Nephron (organoid): ENCODE measurements at regions not wholly inside any gene's neighbourhood (a gene's known extent, or its start where the extent isn't known, plus 50 kb on each side); places are given as distances from the start of the nearest gene placed in this dataset.

Source experiments
- H3K27ac Mint-ChIP-seq, 3 experiments: 2 replicates each; pipeline ENCODE4 v1.8.0; 2020; ENCODE audit warnings: mixed read lengths in 3 of 3, mild to moderate bottlenecking in 2 of 3, moderate library complexity in 1 of 3
- H3K27me3 Mint-ChIP-seq: 2 replicates; pipeline ENCODE4 v1.8.0; 2021; ENCODE audit warnings: low read depth, mild to moderate bottlenecking, moderate library complexity, mixed read lengths
- H3K36me3 Mint-ChIP-seq: 2 replicates; pipeline ENCODE4 v1.8.0; 2020; ENCODE audit warnings: low read depth, mixed read lengths
- H3K4me1 Mint-ChIP-seq: 2 replicates; pipeline ENCODE4 v1.8.0; 2020; ENCODE audit warnings: mixed read lengths
- H3K4me3 Mint-ChIP-seq, 3 experiments: 2 replicates each; pipeline ENCODE4 v1.8.0; 2020; ENCODE audit warnings: mild to moderate bottlenecking in 3 of 3, mixed read lengths in 3 of 3, moderate library complexity in 2 of 3
- H3K9me3 Mint-ChIP-seq: 2 replicates; pipeline ENCODE4 v1.8.0; 2020; ENCODE audit warnings: mixed read lengths
- TF ChIP-seq, protein P1 (sequence below), 3 experiments: fragments of 200-600 bp; sonication (generic); IDR thresholded peaks; one replicate each; pipeline ENCODE4 v1.5.0; 2021; ENCODE audit warnings: antibody characterized with exemption in 3 of 3; ENCODE audit not compliant: unreplicated experiment in 3 of 3

DNA sequence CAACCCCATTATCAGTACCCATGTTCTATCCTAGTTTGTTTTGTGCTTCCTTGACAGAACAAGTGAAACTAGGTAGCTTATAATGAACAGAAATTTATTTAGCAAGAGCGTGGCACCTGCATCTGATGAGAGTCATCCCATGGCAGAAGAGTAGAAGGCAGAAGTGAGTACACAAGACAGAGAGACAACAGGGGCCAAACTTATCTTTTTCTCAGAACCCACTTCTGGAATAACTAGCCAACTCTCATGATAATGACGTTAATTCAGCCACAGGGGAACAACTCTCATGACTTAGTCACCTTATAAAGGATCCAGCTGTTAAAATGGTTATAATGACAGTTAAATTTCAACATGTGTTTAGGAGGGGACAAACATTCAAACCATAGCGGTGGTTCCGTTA is 644.9 kb downstream of the TECRL start:
- TF ChIP-seq, protein P1, sequence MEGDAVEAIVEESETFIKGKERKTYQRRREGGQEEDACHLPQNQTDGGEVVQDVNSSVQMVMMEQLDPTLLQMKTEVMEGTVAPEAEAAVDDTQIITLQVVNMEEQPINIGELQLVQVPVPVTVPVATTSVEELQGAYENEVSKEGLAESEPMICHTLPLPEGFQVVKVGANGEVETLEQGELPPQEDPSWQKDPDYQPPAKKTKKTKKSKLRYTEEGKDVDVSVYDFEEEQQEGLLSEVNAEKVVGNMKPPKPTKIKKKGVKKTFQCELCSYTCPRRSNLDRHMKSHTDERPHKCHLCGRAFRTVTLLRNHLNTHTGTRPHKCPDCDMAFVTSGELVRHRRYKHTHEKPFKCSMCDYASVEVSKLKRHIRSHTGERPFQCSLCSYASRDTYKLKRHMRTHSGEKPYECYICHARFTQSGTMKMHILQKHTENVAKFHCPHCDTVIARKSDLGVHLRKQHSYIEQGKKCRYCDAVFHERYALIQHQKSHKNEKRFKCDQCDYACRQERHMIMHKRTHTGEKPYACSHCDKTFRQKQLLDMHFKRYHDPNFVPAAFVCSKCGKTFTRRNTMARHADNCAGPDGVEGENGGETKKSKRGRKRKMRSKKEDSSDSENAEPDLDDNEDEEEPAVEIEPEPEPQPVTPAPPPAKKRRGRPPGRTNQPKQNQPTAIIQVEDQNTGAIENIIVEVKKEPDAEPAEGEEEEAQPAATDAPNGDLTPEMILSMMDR (IDR thresholded peaks at IDR 0.05; ENCODE audit: unreplicated experiment in 3 of 3), result no peak

GRCh38 chr4:63757929-63758328 is 651.3 kb downstream of the TECRL start:
- Mint-ChIP-seq H3K4me3 (no peak overlapping the region), H3K4me1 (no peaks in the 10 kb centered on the region), H3K27ac (no peak overlapping the region), H3K9me3 (no peaks in the 10 kb centered on the region), H3K36me3 (no peaks in the 10 kb centered on the region), H3K27me3 (no peaks in the 10 kb centered on the region)
- TF ChIP-seq, protein P1 (IDR thresholded peaks at IDR 0.05; ENCODE audit: unreplicated experiment in 3 of 3), result no peak

More for the DNA sequence above, 644.9 kb downstream of the TECRL start:
- Mint-ChIP-seq H3K27ac (no peak overlapping the region), H3K36me3 (no peaks in the 10 kb centered on the region), H3K27me3 (no peaks in the 10 kb centered on the region), H3K4me1 (no peaks in the 10 kb centered on the region), H3K9me3 (no peaks in the 10 kb centered on the region), H3K4me3 (no peak overlapping the region)

DNA sequence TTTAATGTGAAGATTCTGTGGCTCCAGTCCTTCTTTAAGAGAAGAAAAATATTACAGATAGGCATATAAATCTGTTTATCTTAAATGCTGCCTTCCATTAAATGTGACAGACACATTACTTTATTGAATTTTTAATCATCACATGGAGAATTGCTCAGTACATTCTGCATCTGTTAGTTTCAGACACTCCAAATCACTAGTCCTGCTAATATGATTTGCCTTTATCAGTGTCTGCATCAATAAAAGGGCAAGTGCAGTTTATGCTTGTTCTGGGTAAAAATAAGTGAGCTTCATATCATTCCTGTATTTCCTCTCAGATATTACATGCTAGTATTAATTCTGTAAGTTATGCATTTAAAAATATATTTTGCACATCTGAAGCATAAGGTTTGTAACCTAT is 666.4 kb downstream of the TECRL start:
- TF ChIP-seq, protein P1 (IDR thresholded peaks at IDR 0.05; ENCODE audit: unreplicated experiment in 3 of 3), result no peak
- Mint-ChIP-seq H3K4me3 (no peak overlapping the region), H3K4me1 (no peaks in the 10 kb centered on the region), H3K27ac (no peak overlapping the region), H3K36me3 (no peaks in the 10 kb centered on the region), H3K27me3 (no peaks in the 10 kb centered on the region), H3K9me3 (peaks cover 4% of the 10 kb centered on the region)

DNA sequence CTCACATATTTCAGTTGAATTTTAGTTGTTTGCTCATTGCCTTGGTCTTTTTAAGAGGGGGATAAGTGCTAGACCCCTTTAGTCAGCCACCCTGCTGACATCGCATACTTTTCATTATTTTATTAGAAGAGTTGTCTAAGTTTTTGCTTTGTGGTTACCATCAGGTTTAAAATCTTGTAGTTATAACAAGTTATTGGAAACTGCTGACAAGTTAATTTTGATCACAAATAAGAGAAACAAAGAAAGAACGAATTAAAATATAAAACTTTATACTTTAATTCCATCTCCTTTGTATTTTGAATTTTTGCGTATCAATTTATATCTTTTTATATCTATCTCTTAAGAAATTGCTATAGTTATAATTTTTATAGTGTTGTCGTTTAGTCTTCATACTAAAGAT is 679.7 kb downstream of the TECRL start:
- Mint-ChIP-seq H3K27ac (no peak overlapping the region), H3K9me3 (no peaks in the 10 kb centered on the region), H3K4me3 (no peak overlapping the region), H3K4me1 (peaks cover 13% of the 10 kb centered on the region), H3K27me3 (no peaks in the 10 kb centered on the region), H3K36me3 (no peaks in the 10 kb centered on the region)
- TF ChIP-seq, protein P1 (IDR thresholded peaks at IDR 0.05; ENCODE audit: unreplicated experiment in 3 of 3), result no peak

- Mint-ChIP-seq H3K4me1 (peaks cover 13% of the 10 kb centered on the region), H3K27me3 (no peaks in the 10 kb centered on the region), H3K36me3 (no peaks in the 10 kb centered on the region), H3K4me3 (no peak overlapping the region), H3K9me3 (no peaks in the 10 kb centered on the region), H3K27ac (peak overlapping the region in 2 of 3 experiments; percentile 9 to 29)
- TF ChIP-seq, protein P1 (IDR thresholded peaks at IDR 0.05; ENCODE audit: unreplicated experiment in 3 of 3), result no peak
These were observed 680.6 kb downstream of the TECRL start for GRCh38 chr4:63728480-63729177.

- Mint-ChIP-seq H3K27me3 (no peaks in the 10 kb centered on the region), H3K4me3 (no peak overlapping the region), H3K36me3 (no peaks in the 10 kb centered on the region), H3K27ac (no peak overlapping the region), H3K9me3 (no peaks in the 10 kb centered on the region), H3K4me1 (no peaks in the 10 kb centered on the region)
- TF ChIP-seq, protein P1 (IDR thresholded peaks at IDR 0.05; ENCODE audit: unreplicated experiment in 3 of 3), result peak; percentile 49 to 57 (median 52)
These were observed 691.9 kb downstream of the TECRL start for GRCh38 chr4:63717384-63717783.
